WTC11 (cell line): ENCODE measurements at regions not wholly inside any gene's neighbourhood (a gene's known extent, or its start where the extent isn't known, plus 50 kb on each side); places are given as distances from the start of the nearest gene placed in this dataset.

Experiments
- ATAC-seq: fragments of 200-7000 bp; cut with Tn5 transposase; 2 replicates; pipeline ENCODE4 v1.10.0; 2021; ENCODE audit warnings: mild to moderate bottlenecking, moderate library complexity
- CTCF ChIA-PET: fragments of 300-600 bp; sonication (Branson Sonifier 250); formaldehyde crosslinking; loops from one replicate; lab custom pipeline; 2021; ENCODE audit warnings: antibody characterized with exemption; lab: Charles Lee
- POLR2A ChIA-PET: fragments of 350-600 bp; sonication (Branson Sonifier 250); formaldehyde crosslinking; loops from one replicate; lab custom pipeline; 2021; ENCODE audit warnings: antibody characterized with exemption; lab: Charles Lee
- DNase-seq: peaks from one replicate; pipeline ENCODE4 v3.0.0; 2021; ENCODE audit warnings: low spot score
- H3K27ac Mint-ChIP-seq: 2 replicates; pipeline ENCODE4 v1.8.0; 2021; ENCODE audit warnings: mixed read lengths
- H3K27me3 Mint-ChIP-seq: 2 replicates; pipeline ENCODE4 v1.8.0; 2021; ENCODE audit warnings: low read depth, mild to moderate bottlenecking, moderate library complexity, mixed read lengths
- H3K36me3 Mint-ChIP-seq: 2 replicates; pipeline ENCODE4 v1.8.0; 2021; ENCODE audit warnings: mixed read lengths
- H3K4me1 Mint-ChIP-seq: 2 replicates; pipeline ENCODE4 v1.8.0; 2022; ENCODE audit warnings: mixed read lengths
- H3K4me3 Mint-ChIP-seq: 2 replicates; pipeline ENCODE4 v1.8.0; 2021; ENCODE audit warnings: mild to moderate bottlenecking, moderate library complexity, mixed read lengths
- H3K9me3 Mint-ChIP-seq: 2 replicates; pipeline ENCODE4 v1.8.0; 2021; ENCODE audit warnings: mixed read lengths
- CTCF ChIP-seq: fragments of 200-600 bp; IDR thresholded peaks from 2 replicates; pipeline ENCODE4 v1.8.0; 2022; ENCODE audit warnings: antibody characterized with exemption
- FOXK1 ChIP-seq: sonication (generic); formaldehyde crosslinking; IDR thresholded peaks from 2 replicates; pipeline ENCODE4 v1.8.0; 2022; ENCODE audit warnings: mild to moderate bottlenecking, moderate library complexity, missing genetic modification reagents
- FOXP4 ChIP-seq: sonication (generic); formaldehyde crosslinking; IDR thresholded peaks from 2 replicates; pipeline ENCODE4 v1.8.0; 2022; ENCODE audit warnings: mild to moderate bottlenecking, missing genetic modification reagents
- GABPB1 ChIP-seq: sonication (generic); formaldehyde crosslinking; IDR thresholded peaks from 2 replicates; pipeline ENCODE4 v1.8.1; 2023; ENCODE audit warnings: mild to moderate bottlenecking, missing genetic modification reagents
- GTF2I ChIP-seq: fragments of 250-450 bp; sonication (Bioruptor Pico); conservative IDR thresholded peaks from 2 replicates; pipeline ENCODE4 v1.4.0; 2021; ENCODE audit warnings: mild to moderate bottlenecking
- JAZF1 ChIP-seq: fragments of 250-450 bp; sonication (Bioruptor Pico); IDR thresholded peaks from 2 replicates; pipeline ENCODE4 v1.9.0; 2021; ENCODE audit warnings: moderate library complexity, mild to moderate bottlenecking, inconsistent platforms
- MXD4 ChIP-seq: fragments of 250-450 bp; sonication (Bioruptor Pico); IDR thresholded peaks from 2 replicates; pipeline ENCODE4 v1.8.0; 2021; ENCODE audit warnings: mild to moderate bottlenecking, moderate library complexity, borderline replicate concordance
- NFYB ChIP-seq: sonication (generic); formaldehyde crosslinking; conservative IDR thresholded peaks from 2 replicates; pipeline ENCODE4 v1.8.0; 2022; ENCODE audit warnings: low read depth, missing genetic modification reagents
- OVOL2 ChIP-seq: fragments of 250-450 bp; sonication (Bioruptor Pico); IDR thresholded peaks from 2 replicates; pipeline ENCODE4 v1.9.0; 2021; ENCODE audit warnings: mild to moderate bottlenecking, borderline replicate concordance
- RELA ChIP-seq: sonication (generic); formaldehyde crosslinking; IDR thresholded peaks from 2 replicates; pipeline ENCODE4 v1.8.1; 2022; ENCODE audit warnings: missing genetic modification reagents, mild to moderate bottlenecking, borderline replicate concordance
- TEAD1 ChIP-seq: sonication (generic); formaldehyde crosslinking; IDR thresholded peaks from 2 replicates; pipeline ENCODE4 v1.8.0; 2022; ENCODE audit warnings: mild to moderate bottlenecking, missing genetic modification reagents
- TP53 ChIP-seq: sonication (generic); formaldehyde crosslinking; IDR thresholded peaks from 2 replicates; pipeline ENCODE4 v1.8.1; 2023; ENCODE audit warnings: mild to moderate bottlenecking, missing genetic modification reagents
- ZBTB21 ChIP-seq: sonication (generic); formaldehyde crosslinking; IDR thresholded peaks from 2 replicates; pipeline ENCODE4 v1.8.1; 2023; ENCODE audit warnings: mild to moderate bottlenecking, missing genetic modification reagents, borderline replicate concordance
- ZNF232 ChIP-seq: sonication (generic); formaldehyde crosslinking; IDR thresholded peaks from 2 replicates; pipeline ENCODE4 v1.8.0; 2022; ENCODE audit warnings: mild to moderate bottlenecking, missing genetic modification reagents
- ZNF263 ChIP-seq: sonication (generic); formaldehyde crosslinking; IDR thresholded peaks from 2 replicates; pipeline ENCODE4 v1.8.1; 2022; ENCODE audit warnings: low read depth, mild to moderate bottlenecking, moderate library complexity, missing genetic modification reagents
- ZNF317 ChIP-seq: sonication (generic); formaldehyde crosslinking; IDR thresholded peaks from 2 replicates; pipeline ENCODE4 v1.8.1; 2023; ENCODE audit warnings: low read depth, mild to moderate bottlenecking, moderate library complexity, missing genetic modification reagents, borderline replicate concordance
- ZNF396 ChIP-seq: fragments of 250-450 bp; sonication (Bioruptor Pico); IDR thresholded peaks from 2 replicates; pipeline ENCODE4 v1.8.0; 2021; ENCODE audit warnings: mild to moderate bottlenecking, moderate library complexity, borderline replicate concordance
- ZNF423 ChIP-seq: fragments of 250-450 bp; sonication (Bioruptor Pico); IDR thresholded peaks from 2 replicates; pipeline ENCODE4 v2.1.2; 2022; ENCODE audit warnings: mild to moderate bottlenecking, moderate library complexity
- TF ChIP-seq, protein P1 (sequence below): sonication (generic); formaldehyde crosslinking; IDR thresholded peaks from 2 replicates; pipeline ENCODE4 v1.8.0; 2022; ENCODE audit warnings: missing genetic modification reagents
- TF ChIP-seq, protein P2 (sequence below): sonication (generic); formaldehyde crosslinking; IDR thresholded peaks from 2 replicates; pipeline ENCODE4 v1.8.1; 2023; ENCODE audit warnings: mild to moderate bottlenecking, missing genetic modification reagents
- TF ChIP-seq, protein P3 (sequence below): fragments of 250-450 bp; sonication (Bioruptor Pico); IDR thresholded peaks from 2 replicates; pipeline ENCODE4 v1.9.0; 2021; ENCODE audit warnings: moderate library complexity, mild to moderate bottlenecking, inconsistent platforms, borderline replicate concordance

- TF ChIP-seq TP53 (CRISPR knock-in tag), result no peak
- TF ChIP-seq, all 79 proteins: peak for 0
Observed at GRCh38 chr5:125228363-125229070, 482.1 kb upstream of the ZNF608 start (continued).

DNA sequence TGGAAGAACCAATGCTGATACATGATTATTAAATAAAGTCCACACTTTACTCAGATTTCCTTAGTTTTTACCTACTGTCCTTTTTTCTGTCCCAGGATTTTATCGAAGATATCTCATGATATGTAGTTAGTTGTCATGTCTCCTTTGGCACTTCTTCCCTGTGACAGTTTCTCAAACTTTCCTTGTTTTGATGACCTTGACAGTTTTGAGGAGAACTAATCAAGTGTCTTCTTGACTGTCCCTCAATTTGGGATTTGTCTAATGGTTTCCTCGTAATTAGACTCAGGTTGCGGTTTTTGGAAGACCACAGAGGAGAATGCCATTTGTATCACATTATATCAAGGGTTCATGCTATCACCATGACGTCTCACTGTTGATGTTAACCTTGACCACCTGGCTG lies 483.1 kb upstream of the ZNF608 start:
- no peak for ATAC-seq
- DNase-seq, result no peak
- peaks cover 5% of the 10 kb centered on the region; the same call in 1 of the 2 replicates for H3K36me3 Mint-ChIP-seq
- ChIA-PET CTCF (no interaction called here), POLR2A (no interaction called here)
- peaks cover 14% of the 10 kb centered on the region for H3K9me3 Mint-ChIP-seq
- H3K4me1 Mint-ChIP-seq, result peaks cover 6% of the 10 kb centered on the region
- H3K27ac Mint-ChIP-seq, result no peak overlapping the region
- peaks cover 3% of the 10 kb centered on the region; the same call in 1 of the 2 replicates for H3K27me3 Mint-ChIP-seq
- no peak overlapping the region for H3K4me3 Mint-ChIP-seq
- no peak for TF ChIP-seq GABPB1
- TF ChIP-seq ZNF423 (CRISPR knock-in tag), result no peak
- TF ChIP-seq ZNF263 (CRISPR knock-in tag), result no peak
- TF ChIP-seq, protein P1, sequence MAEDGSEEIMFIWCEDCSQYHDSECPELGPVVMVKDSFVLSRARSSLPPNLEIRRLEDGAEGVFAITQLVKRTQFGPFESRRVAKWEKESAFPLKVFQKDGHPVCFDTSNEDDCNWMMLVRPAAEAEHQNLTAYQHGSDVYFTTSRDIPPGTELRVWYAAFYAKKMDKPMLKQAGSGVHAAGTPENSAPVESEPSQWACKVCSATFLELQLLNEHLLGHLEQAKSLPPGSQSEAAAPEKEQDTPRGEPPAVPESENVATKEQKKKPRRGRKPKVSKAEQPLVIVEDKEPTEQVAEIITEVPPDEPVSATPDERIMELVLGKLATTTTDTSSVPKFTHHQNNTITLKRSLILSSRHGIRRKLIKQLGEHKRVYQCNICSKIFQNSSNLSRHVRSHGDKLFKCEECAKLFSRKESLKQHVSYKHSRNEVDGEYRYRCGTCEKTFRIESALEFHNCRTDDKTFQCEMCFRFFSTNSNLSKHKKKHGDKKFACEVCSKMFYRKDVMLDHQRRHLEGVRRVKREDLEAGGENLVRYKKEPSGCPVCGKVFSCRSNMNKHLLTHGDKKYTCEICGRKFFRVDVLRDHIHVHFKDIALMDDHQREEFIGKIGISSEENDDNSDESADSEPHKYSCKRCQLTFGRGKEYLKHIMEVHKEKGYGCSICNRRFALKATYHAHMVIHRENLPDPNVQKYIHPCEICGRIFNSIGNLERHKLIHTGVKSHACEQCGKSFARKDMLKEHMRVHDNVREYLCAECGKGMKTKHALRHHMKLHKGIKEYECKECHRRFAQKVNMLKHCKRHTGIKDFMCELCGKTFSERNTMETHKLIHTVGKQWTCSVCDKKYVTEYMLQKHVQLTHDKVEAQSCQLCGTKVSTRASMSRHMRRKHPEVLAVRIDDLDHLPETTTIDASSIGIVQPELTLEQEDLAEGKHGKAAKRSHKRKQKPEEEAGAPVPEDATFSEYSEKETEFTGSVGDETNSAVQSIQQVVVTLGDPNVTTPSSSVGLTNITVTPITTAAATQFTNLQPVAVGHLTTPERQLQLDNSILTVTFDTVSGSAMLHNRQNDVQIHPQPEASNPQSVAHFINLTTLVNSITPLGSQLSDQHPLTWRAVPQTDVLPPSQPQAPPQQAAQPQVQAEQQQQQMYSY (CRISPR knock-in tag), result no peak
- TF ChIP-seq JAZF1 (CRISPR knock-in tag), result no peak
- TF ChIP-seq NFYB (CRISPR knock-in tag), result no peak
- TF ChIP-seq MXD4 (CRISPR knock-in tag), result no peak
- TF ChIP-seq ZNF396 (CRISPR knock-in tag), result no peak
- TF ChIP-seq FOXK1 (CRISPR knock-in tag), result no peak
- TF ChIP-seq, protein P2, sequence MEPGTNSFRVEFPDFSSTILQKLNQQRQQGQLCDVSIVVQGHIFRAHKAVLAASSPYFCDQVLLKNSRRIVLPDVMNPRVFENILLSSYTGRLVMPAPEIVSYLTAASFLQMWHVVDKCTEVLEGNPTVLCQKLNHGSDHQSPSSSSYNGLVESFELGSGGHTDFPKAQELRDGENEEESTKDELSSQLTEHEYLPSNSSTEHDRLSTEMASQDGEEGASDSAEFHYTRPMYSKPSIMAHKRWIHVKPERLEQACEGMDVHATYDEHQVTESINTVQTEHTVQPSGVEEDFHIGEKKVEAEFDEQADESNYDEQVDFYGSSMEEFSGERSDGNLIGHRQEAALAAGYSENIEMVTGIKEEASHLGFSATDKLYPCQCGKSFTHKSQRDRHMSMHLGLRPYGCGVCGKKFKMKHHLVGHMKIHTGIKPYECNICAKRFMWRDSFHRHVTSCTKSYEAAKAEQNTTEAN (CRISPR knock-in tag), result no peak
- TF ChIP-seq ZNF317 (CRISPR knock-in tag), result no peak
- no peak for TF ChIP-seq FOXP4
- TF ChIP-seq OVOL2 (CRISPR knock-in tag), result no peak
- TF ChIP-seq ZNF232 (CRISPR knock-in tag), result no peak
- TF ChIP-seq ZBTB21, result no peak
- TF ChIP-seq CTCF, result no peak
- no peak for TF ChIP-seq RELA (CRISPR knock-in tag)
- TF ChIP-seq GTF2I, result no peak
- no peak for TF ChIP-seq TEAD1 (CRISPR knock-in tag)
- TF ChIP-seq, protein P3, sequence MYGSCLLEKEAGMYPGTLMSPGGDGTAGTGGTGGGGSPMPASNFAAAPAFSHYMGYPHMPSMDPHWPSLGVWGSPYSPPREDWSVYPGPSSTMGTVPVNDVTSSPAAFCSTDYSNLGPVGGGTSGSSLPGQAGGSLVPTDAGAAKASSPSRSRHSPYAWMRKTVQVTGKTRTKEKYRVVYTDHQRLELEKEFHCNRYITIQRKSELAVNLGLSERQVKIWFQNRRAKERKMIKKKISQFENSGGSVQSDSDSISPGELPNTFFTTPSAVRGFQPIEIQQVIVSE (CRISPR knock-in tag), result no peak
